ENCODE measurements at regions not wholly inside any gene's neighbourhood (a gene's known extent, or its start where the extent isn't known, plus 50 kb on each side); places are given as distances from the start of the nearest gene placed in this dataset.

DNA sequence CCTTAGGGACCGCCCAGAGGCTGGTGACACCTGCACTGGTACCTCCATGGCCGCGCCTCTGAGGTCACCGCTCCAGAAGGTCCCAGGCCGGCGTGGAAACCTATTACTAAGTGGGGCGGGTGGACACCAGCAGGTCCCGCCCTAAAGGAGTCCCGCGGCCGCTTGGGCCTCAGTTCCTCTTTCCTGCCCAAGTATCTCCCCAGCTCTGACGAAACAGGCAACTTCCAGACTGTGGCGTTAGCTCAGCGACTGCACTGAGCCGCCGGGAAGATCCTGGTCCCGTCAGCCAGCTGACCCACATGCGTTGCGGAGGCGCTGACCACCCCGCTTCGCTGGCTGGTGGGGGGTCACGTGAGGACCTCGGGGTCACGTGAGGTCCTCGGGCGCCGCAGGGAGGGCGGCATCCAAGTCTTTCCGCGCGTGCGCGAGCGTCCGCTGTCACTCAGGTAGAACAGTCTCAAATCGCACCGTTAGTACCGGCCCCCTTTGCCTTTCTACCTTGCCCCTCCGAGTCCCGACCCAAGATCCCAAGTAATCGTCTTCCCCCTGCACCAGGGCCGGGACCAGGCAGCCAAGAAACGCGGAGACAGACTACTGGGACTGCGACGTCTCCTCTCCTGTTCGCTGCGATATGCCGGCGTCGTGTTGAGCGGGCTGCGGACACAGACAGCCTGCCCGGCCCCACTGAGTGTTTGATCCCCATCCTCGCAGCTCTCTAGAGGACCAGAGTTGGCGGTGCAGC, 53.7 kb upstream of the KDM4C start:
- peak; percentile 92 for DNase-seq

DNA sequence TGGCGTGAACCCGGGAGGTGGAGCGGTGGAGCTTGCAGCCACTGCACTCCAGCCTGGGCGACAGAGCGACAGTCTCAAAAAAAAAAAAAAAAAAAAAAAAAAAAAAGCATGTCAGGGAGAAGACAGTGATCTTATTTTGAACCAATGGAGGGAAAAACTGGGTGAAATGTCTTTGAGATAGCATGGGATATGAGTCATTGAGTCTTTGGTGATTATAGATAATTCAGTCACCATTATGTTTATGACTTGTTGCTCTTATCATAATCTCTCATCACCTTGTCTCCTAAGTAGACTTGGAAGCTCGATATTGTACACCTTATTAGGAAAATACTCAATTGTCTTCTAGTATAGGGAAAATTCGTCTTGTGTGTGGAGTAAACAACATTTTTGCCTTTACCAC, 55.1 kb upstream of the KDM4C start:
- DNase-seq, result no peak

DNA sequence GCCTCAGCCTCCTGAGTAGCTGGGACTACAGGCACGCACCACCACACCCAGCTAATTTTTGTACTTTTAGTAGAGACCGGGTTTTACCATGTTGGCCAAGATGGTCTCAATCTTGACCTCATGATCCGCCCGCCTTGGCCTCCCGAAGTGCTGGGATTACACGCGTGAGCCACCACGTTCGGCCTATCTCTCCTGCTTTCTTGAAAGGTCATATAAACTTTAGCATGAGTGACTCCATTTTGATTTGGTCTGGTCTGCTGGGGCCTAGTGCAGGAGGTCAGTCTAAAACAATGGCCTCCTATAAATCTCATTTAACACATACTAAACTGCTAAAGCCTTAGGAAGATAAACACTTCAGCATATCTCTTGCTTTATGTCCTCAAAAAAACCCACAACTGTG, 50.6 kb upstream of the GLDC start:
- no peak for DNase-seq

DNA sequence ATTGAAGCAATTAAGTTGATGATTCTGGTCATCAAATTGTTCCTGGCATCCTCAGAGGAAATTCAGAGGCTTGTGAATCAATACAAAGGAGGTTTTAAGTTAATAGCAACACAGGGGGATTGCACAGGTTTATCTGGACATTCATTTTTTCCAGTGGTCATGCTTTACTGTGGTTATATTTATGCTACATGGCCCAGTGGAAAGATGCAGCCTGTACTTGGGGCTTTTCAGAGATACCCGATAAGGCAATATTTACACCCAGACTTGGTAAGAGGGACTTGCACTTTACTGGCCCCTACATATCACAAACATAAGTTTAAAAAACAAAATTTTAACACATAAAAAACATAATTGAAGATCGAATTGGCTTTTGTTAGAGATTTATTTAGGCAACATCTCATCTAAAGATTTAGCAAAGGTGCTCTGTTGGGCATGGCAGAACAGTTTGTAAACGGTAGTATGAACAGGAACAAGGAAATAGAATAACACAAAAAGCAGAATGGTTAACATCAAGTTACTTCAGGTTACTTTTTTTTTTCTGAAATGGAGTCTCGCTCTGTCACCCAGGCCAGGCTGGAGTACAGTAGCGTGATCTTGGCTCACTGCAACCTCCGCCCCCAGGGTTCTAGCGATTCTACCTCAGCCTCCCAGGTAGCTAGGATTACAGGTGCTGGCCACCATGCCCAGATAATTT, 49.7 kb upstream of the GLDC start:
- no peak for DNase-seq
